DOHH2 (cell line): ENCODE measurements at regions not wholly inside any gene's neighbourhood (a gene's known extent, or its start where the extent isn't known, plus 50 kb on each side); places are given as distances from the start of the nearest gene placed in this dataset.

Experiments used
- H3F3A ChIP-seq: fragments of 200-600 bp; sonication (generic), shearing (Covaris generic); 2 replicates; pipeline ENCODE4 v1.6.0; 2016; ENCODE audit warnings: antibody characterized with exemption, mild to moderate bottlenecking; ENCODE audit not compliant: control insufficient read depth, insufficient read depth
- H3K27ac ChIP-seq: fragments of 200-600 bp; sonication (generic); 2 replicates; pipeline ENCODE4 v1.5.1; 2014; ENCODE audit warnings: low read depth, mild to moderate bottlenecking, low read length, moderate library complexity
- H3K27me3 ChIP-seq: fragments of 200-600 bp; sonication (generic); 2 replicates; pipeline ENCODE4 v1.6.1; 2014; ENCODE audit warnings: mild to moderate bottlenecking, low read length, mixed read lengths; ENCODE audit not compliant: control insufficient read depth
- H3K36me3 ChIP-seq: fragments of 200-600 bp; sonication (generic); 2 replicates; pipeline ENCODE4 v1.6.1; 2014; ENCODE audit warnings: mild to moderate bottlenecking, low read length, moderate library complexity, mixed read lengths; ENCODE audit not compliant: control insufficient read depth
- H3K4me1 ChIP-seq: fragments of 200-600 bp; sonication (generic); 2 replicates; pipeline ENCODE4 v1.6.1; 2014; ENCODE audit warnings: mild to moderate bottlenecking, low read length, mixed read lengths; ENCODE audit not compliant: control insufficient read depth
- H3K4me2 ChIP-seq: fragments of 200-600 bp; sonication (generic); 2 replicates; pipeline ENCODE4 v1.6.0; 2014; ENCODE audit warnings: mild to moderate bottlenecking, low read length, moderate library complexity
- H3K4me3 ChIP-seq: fragments of 200-600 bp; sonication (generic); 2 replicates; pipeline ENCODE4 v1.5.1; 2014; ENCODE audit warnings: mild to moderate bottlenecking, low read length, mixed read lengths
- H3K79me2 ChIP-seq: fragments of 200-600 bp; sonication (generic); 2 replicates; pipeline ENCODE4 v1.6.1; 2014; ENCODE audit warnings: mild to moderate bottlenecking, low read length, mixed read lengths; ENCODE audit not compliant: control insufficient read depth
- H3K9me2 ChIP-seq: fragments of 200-600 bp; sonication (generic); replicated peaks from 2 replicates; pipeline ENCODE4 v1.6.1; 2014; ENCODE audit warnings: mild to moderate bottlenecking, low read length, mixed read lengths; ENCODE audit not compliant: control insufficient read depth
- H3K9me3 ChIP-seq: fragments of 200-600 bp; sonication (generic); 2 replicates; pipeline ENCODE4 v1.6.1; 2014; ENCODE audit warnings: antibody characterized with exemption, low read length, mixed read lengths; ENCODE audit not compliant: control insufficient read depth, insufficient read depth
- H4K20me1 ChIP-seq: fragments of 200-600 bp; sonication (generic); 2 replicates; pipeline ENCODE4 v1.6.0; 2014; ENCODE audit warnings: low read depth, mild to moderate bottlenecking, antibody characterized with exemption, low read length, moderate library complexity; ENCODE audit not compliant: control insufficient read depth, insufficient read depth
- EZH2phosphoT487 ChIP-seq: fragments of 200-600 bp; sonication (generic); IDR thresholded peaks from 2 replicates; pipeline ENCODE4 v1.6.1; 2017; ENCODE audit warnings: borderline replicate concordance, mild to moderate bottlenecking, antibody characterized with exemption, low read length, moderate library complexity, mixed read lengths
- TF ChIP-seq, protein P1 (sequence below): fragments of 200-600 bp; sonication (generic); IDR thresholded peaks from one replicate; pipeline ENCODE4 v1.5.1; 2014; ENCODE audit warnings: antibody characterized with exemption, mild to moderate bottlenecking, low read depth, low read length; ENCODE audit not compliant: poor library complexity, severe bottlenecking

DNA sequence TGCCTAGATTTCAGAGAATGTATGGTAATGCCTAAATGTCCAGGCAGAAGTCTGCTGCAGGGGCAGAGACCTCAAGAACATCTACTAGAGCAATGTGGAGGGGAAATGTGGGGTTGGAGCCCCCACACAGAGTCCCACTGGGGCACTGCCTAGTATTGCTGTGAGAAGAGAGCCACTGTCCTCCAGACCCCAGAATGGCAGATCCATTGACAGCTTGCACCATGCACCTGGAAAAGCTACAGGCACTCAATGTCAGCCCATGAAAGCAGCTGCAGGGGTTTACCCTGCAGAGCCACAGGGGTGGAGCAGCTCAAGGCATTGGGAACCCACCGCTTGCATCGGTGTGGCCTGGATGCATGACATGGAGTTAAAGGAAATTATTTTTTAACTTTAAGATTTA is 314.1 kb downstream of the CYRIA start:
- H4K20me1 ChIP-seq = no peaks in the 10 kb centered on the region

DNA sequence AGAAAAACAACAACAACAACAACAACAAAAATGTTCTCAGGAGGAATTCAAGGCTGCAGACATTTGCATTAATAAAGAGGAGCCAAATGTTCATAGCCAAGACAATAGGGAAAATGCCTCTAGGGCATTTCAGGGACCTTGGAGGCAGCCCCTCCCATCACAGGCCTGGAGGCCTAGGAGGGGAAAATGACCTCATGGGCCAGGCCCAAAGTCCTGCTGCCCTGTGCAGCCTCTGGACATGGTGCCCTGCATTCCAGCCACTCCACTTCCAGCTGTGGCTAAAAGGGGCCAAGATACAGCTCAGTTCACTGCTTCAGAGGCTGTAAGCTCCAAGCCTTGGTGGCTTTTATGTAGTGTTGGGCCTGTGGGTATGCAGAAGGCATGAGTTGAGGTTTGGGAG is 314.5 kb downstream of the CYRIA start:
- Histone ChIP-seq H3K9me3 (no peaks in the 10 kb centered on the region), H3K27ac (no peak overlapping the region), H4K20me1 (no peaks in the 10 kb centered on the region), H3K9me2 (no peaks in the 10 kb centered on the region), H3F3A (no peaks in the 10 kb centered on the region), H3K4me2 (no peak overlapping the region), H3K36me3 (no peaks in the 10 kb centered on the region), H3K4me3 (no peak overlapping the region), H3K4me1 (no peaks in the 10 kb centered on the region), H3K27me3 (no peaks in the 10 kb centered on the region), H3K79me2 (no peaks in the 10 kb centered on the region)
- TF ChIP-seq, protein P1, sequence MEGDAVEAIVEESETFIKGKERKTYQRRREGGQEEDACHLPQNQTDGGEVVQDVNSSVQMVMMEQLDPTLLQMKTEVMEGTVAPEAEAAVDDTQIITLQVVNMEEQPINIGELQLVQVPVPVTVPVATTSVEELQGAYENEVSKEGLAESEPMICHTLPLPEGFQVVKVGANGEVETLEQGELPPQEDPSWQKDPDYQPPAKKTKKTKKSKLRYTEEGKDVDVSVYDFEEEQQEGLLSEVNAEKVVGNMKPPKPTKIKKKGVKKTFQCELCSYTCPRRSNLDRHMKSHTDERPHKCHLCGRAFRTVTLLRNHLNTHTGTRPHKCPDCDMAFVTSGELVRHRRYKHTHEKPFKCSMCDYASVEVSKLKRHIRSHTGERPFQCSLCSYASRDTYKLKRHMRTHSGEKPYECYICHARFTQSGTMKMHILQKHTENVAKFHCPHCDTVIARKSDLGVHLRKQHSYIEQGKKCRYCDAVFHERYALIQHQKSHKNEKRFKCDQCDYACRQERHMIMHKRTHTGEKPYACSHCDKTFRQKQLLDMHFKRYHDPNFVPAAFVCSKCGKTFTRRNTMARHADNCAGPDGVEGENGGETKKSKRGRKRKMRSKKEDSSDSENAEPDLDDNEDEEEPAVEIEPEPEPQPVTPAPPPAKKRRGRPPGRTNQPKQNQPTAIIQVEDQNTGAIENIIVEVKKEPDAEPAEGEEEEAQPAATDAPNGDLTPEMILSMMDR = no peak
- no peak for TF ChIP-seq EZH2phosphoT487

More for the DNA sequence above, 314.1 kb downstream of the CYRIA start:
- Histone ChIP-seq H3K27ac (no peak overlapping the region), H3K79me2 (no peaks in the 10 kb centered on the region), H3K9me3 (no peaks in the 10 kb centered on the region), H3K4me1 (no peaks in the 10 kb centered on the region), H3K4me2 (no peak overlapping the region), H3F3A (no peaks in the 10 kb centered on the region), H3K27me3 (no peaks in the 10 kb centered on the region), H3K4me3 (no peak overlapping the region), H3K9me2 (no peaks in the 10 kb centered on the region), H3K36me3 (no peaks in the 10 kb centered on the region)
- TF ChIP-seq EZH2phosphoT487 = no peak
- TF ChIP-seq, protein P1 = no peak

DNA sequence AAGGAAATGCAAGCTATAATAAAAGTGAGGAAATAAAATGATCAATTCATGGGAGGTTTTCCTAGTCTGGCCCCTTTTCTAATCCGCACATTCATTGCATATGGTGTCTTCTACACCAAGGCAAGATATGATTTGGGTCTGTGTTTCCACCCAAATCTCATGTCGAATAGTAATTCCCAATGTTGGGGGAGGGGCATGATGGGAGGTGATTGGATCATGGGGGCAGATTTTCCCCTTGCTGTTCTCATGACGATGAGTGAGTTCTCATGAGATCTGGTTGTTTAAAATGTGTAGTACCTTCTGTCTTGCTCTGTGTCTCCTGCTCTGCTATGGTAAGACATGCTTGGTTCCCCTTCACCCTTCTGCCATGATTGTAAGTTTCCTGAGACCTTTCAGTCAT is 315.4 kb downstream of the CYRIA start:
- Histone ChIP-seq H3K9me3 (no peaks in the 10 kb centered on the region), H3K4me2 (no peak overlapping the region), H3K27me3 (no peaks in the 10 kb centered on the region), H3K9me2 (no peaks in the 10 kb centered on the region), H3K4me1 (no peaks in the 10 kb centered on the region), H3F3A (no peaks in the 10 kb centered on the region), H3K4me3 (no peak overlapping the region), H3K36me3 (no peaks in the 10 kb centered on the region), H3K27ac (no peak overlapping the region), H4K20me1 (no peaks in the 10 kb centered on the region), H3K79me2 (no peaks in the 10 kb centered on the region)
- no peak for TF ChIP-seq EZH2phosphoT487
- TF ChIP-seq, protein P1 = no peak

DNA sequence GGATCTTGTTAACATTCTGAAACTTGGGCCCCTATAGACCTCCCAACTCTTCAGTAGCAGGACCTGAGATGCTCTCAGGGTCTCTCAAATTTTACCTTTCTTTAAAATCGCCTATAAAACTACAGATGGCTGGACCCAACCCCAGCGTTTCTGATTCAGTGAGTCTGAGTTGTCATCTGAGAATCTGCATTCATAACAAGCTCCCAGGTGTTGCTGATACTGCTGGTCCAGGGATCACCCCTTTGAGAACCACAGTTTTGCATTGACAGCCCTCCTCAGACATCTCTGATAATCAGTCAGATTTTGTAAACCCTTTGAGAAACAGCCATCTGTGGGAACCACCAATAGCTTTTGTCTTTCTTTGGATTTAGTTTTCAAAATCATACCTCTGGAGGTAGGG is 315.8 kb downstream of the CYRIA start:
- H3K36me3 ChIP-seq = no peaks in the 10 kb centered on the region
- no peak overlapping the region for H3K4me2 ChIP-seq
- no peaks in the 10 kb centered on the region for H3K4me1 ChIP-seq
- no peaks in the 10 kb centered on the region for H3K79me2 ChIP-seq
- no peaks in the 10 kb centered on the region for H3K9me3 ChIP-seq
- H3K4me3 ChIP-seq = no peak overlapping the region
- TF ChIP-seq, protein P1 = no peak
- TF ChIP-seq EZH2phosphoT487 = no peak
- H3F3A ChIP-seq = no peaks in the 10 kb centered on the region
- no peaks in the 10 kb centered on the region for H4K20me1 ChIP-seq
- no peaks in the 10 kb centered on the region for H3K9me2 ChIP-seq
- no peaks in the 10 kb centered on the region for H3K27me3 ChIP-seq
- no peak overlapping the region for H3K27ac ChIP-seq
